Vagina (tissue), 2 donors: ENCODE measurements at regions not wholly inside any gene's neighbourhood (a gene's known extent, or its start where the extent isn't known, plus 50 kb on each side); places are given as distances from the start of the nearest gene placed in this dataset.

Experiments
- CTCF ChIP-seq, 3 experiments: fragments of 450-650 bp in 2 of 3; fragments of 200-600 bp in 1 of 3; sonication (generic) in 1 of 3; IDR thresholded peaks; one replicate each; pipeline ENCODE4 v1.5.1; 2017 to 2019; ENCODE audit warnings: antibody characterized with exemption in 3 of 3, mild to moderate bottlenecking in 2 of 3, moderate library complexity in 2 of 3
- POLR2A ChIP-seq, 2 donors: fragments of 450-650 bp; IDR thresholded peaks; one replicate each; pipeline ENCODE4 v1.6.1; 2017; ENCODE audit warnings: antibody characterized with exemption in 2 of 2, mild to moderate bottlenecking in 2 of 2, moderate library complexity in 2 of 2
- POLR2AphosphoS5 ChIP-seq, 2 donors: sonication (generic); formaldehyde crosslinking; IDR thresholded peaks; one replicate each; pipeline ENCODE4 v1.9.0; 2017; ENCODE audit warnings: antibody characterized with exemption in 2 of 2, mild to moderate bottlenecking in 2 of 2, low read depth in 1 of 2; ENCODE audit not compliant: insufficient read depth in 1 of 2

DNA sequence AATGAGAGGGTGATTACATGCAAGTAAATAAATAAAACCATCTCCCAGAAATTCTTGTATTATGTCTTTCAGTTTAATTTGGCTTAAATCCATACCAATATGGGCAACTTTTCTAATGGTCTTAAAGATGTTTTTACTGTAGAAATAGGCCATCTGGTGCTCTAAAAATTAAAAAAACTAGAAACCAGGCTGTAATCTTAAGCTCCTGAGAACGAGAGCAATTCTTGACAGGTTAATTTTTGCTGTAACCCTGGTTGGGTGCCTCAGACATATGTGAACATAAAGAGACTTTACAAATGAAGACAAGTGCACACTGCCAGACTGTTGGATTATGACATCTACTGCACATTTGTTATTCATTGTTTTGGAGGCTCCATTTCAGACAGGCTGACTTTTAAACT lies 246.8 kb upstream of the DAB2 start:
- no peak for TF ChIP-seq CTCF (IDR thresholded peaks at IDR 0.05)
- no peak for TF ChIP-seq POLR2A (IDR thresholded peaks at IDR 0.05)
- TF ChIP-seq POLR2AphosphoS5 (IDR thresholded peaks at IDR 0.05; ENCODE audit: insufficient read depth in 1 of 2, low read depth in 1 of 2), result no peak
